Fibroblast of pulmonary artery (primary cell): ENCODE measurements at regions not wholly inside any gene's neighbourhood (a gene's known extent, or its start where the extent isn't known, plus 50 kb on each side); places are given as distances from the start of the nearest gene placed in this dataset.

Experiments used
- DNase-seq: peaks from one replicate; pipeline ENCODE4 v3.0.0-alpha.2; 2010; ENCODE audit warnings: low read depth
- H3K4me3 ChIP-seq: replicated peaks from 2 replicates; pipeline ENCODE4 v1.5.1; 2011; ENCODE audit warnings: low read depth, mild to moderate bottlenecking, control low read depth, low read length, moderate library complexity
- CTCF ChIP-seq: IDR thresholded peaks from 2 replicates; pipeline ENCODE4 v1.5.1; 2011; ENCODE audit warnings: mild to moderate bottlenecking, control low read depth, low read length, inconsistent platforms; ENCODE audit errors: missing control alignments

GRCh38 chr1:67941155-67941554, 107.9 kb upstream of the GNG12 start:
- TF ChIP-seq CTCF, result no peak
- no peak for DNase-seq
- H3K4me3 ChIP-seq, result no peak overlapping the region

DNA sequence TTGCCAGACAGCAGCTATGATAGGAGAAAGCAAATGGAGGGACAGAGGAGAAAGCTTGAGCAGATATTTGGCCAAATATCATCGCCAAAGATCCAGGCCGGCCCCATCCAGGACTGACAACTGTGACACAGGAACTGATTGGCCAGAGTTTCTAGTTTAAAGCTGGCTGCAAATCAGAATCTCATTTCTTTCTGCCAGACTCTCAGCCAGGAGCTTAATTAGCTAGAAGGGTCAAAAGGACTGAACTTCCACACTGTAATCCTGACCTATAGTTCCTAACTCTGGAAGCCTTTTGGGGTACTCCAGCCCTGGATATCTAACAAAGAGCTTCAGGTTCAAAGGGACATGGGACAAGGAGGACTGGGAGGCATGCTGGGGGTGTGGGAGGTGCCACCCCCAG, 106.7 kb upstream of the GNG12 start:
- H3K4me3 ChIP-seq, result no peak overlapping the region
- DNase-seq, result no peak
- TF ChIP-seq CTCF, result no peak

DNA sequence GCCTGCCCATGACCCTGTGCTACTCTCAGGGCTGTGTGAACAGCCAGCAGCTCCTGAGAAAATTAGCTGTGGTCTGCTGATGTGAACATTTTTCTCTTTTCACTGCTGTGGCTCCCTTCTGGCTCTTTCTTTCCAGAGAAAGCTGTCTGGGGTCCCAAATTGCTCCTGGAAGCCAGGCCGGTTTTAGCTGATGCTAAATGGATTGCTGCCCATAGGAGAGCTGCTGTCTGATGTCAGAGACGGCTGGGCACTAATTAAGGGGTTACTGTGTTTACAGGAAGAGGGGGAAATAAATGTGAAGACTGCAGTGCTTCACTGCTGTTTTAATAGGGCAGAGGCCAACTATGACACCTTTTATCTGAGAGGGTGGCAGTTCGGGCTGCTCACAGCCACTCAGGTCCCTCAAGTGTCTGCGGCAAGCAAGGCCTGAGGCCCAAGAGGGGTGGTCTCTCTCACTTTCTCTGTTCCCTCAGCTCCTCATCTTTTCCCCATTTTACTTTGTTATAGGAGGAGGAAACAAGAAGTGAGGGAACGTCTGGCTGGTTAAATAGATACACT, 106.0 kb upstream of the GNG12 start:
- no peak for DNase-seq
- H3K4me3 ChIP-seq, result no peak overlapping the region
- no peak for TF ChIP-seq CTCF

- peak; percentile 44 for DNase-seq
- no peak overlapping the region for H3K4me3 ChIP-seq
- no peak for TF ChIP-seq CTCF
These were observed 104.4 kb upstream of the GNG12 start for GRCh38 chr1:67937651-67938050.

GRCh38 chr1:67937010-67937409, 103.7 kb upstream of the GNG12 start:
- DNase-seq, result no peak
- no peak for TF ChIP-seq CTCF
- H3K4me3 ChIP-seq, result no peak overlapping the region

GRCh38 chr1:67935560-67935959, 102.3 kb upstream of the GNG12 start:
- TF ChIP-seq CTCF, result no peak

GRCh38 chr1:67931198-67931597, 97.9 kb upstream of the GNG12 start:
- TF ChIP-seq CTCF, result no peak
- no peak overlapping the region for H3K4me3 ChIP-seq
- no peak for DNase-seq

More at GRCh38 chr1:67935560-67935959, 102.3 kb upstream of the GNG12 start:
- DNase-seq, result no peak
- no peak overlapping the region for H3K4me3 ChIP-seq
